Astrocyte (in vitro differentiated cells and primary cell): ENCODE measurements at regions not wholly inside any gene's neighbourhood (a gene's known extent, or its start where the extent isn't known, plus 50 kb on each side); places are given as distances from the start of the nearest gene placed in this dataset.

Experiments
- CTCF ChIP-seq: IDR thresholded peaks from 2 replicates; pipeline ENCODE4 v1.5.1; 2011; ENCODE audit warnings: low read depth, mild to moderate bottlenecking, inconsistent platforms, low read length, moderate library complexity; ENCODE audit not compliant: insufficient read depth
- EZH2 ChIP-seq: IDR thresholded peaks from 2 replicates; pipeline ENCODE4 v1.6.1; 2012; ENCODE audit warnings: mild to moderate bottlenecking, low read length, inconsistent platforms; ENCODE audit not compliant: insufficient read depth

GRCh38 chr6:154886471-154886870 is 108.6 kb upstream of the TIAM2 start:
- TF ChIP-seq CTCF (no peak), EZH2 (no peak)
